ENCODE measurements at regions not wholly inside any gene's neighbourhood (a gene's known extent, or its start where the extent isn't known, plus 50 kb on each side); places are given as distances from the start of the nearest gene placed in this dataset.

DNA sequence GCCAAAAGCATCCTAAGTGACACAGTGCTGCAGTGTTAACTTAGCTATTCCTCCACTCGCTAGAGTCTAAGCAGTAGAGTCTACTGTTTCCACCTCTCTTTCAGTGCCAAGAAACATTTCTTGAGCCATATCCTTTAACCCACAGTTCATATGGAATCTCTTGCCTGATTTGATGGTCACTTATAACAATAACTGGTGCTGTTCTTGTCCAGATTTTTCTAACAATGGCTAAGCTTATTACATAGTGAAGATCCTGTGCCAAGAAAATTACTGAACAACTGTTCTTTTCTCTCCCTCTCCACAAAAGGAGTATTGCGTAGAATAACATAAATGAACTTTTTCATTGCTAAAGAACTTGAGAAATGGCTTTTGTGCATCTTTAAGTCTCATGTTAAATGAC lies 121.3 kb downstream of the CDC7 start:
- TF ChIP-seq, protein P1, sequence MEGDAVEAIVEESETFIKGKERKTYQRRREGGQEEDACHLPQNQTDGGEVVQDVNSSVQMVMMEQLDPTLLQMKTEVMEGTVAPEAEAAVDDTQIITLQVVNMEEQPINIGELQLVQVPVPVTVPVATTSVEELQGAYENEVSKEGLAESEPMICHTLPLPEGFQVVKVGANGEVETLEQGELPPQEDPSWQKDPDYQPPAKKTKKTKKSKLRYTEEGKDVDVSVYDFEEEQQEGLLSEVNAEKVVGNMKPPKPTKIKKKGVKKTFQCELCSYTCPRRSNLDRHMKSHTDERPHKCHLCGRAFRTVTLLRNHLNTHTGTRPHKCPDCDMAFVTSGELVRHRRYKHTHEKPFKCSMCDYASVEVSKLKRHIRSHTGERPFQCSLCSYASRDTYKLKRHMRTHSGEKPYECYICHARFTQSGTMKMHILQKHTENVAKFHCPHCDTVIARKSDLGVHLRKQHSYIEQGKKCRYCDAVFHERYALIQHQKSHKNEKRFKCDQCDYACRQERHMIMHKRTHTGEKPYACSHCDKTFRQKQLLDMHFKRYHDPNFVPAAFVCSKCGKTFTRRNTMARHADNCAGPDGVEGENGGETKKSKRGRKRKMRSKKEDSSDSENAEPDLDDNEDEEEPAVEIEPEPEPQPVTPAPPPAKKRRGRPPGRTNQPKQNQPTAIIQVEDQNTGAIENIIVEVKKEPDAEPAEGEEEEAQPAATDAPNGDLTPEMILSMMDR (IDR thresholded peaks at IDR 0.05): no peak
- TF ChIP-seq POLR2A (IDR thresholded peaks at IDR 0.05): no peak

All from uterus (tissue), 2 donors.